HG02763 (cell line): ENCODE measurements at regions not wholly inside any gene's neighbourhood (a gene's known extent, or its start where the extent isn't known, plus 50 kb on each side); places are given as distances from the start of the nearest gene placed in this dataset.

ENCODE experiments used
- ATAC-seq: cut with Tn5 transposase; IDR thresholded peaks from one replicate; pipeline ENCODE4 v1.9.1; 2021; ENCODE audit warnings: mild to moderate bottlenecking, moderate library complexity; ENCODE audit not compliant: unreplicated experiment

DNA sequence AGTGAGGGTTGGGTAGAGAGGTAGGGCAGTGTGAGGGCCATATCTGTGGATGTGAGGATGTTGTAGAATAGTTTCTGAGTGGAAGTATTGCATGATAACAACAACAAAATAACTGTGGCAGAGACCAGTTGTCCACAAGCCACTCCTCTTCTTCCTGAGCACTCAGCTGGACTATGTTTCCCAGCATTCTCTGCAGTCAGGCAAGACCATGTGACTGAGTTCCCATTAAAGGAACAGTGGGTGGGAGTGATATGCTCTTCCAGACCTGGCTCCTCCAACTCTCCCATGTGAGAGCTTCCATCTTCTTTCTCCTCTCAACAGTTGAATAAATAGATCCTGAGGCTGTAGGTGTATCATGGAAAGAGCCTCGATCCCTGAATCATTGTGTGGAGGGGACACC, 272.4 kb downstream of the CBLN1 start:
- ATAC-seq, result no peak

DNA sequence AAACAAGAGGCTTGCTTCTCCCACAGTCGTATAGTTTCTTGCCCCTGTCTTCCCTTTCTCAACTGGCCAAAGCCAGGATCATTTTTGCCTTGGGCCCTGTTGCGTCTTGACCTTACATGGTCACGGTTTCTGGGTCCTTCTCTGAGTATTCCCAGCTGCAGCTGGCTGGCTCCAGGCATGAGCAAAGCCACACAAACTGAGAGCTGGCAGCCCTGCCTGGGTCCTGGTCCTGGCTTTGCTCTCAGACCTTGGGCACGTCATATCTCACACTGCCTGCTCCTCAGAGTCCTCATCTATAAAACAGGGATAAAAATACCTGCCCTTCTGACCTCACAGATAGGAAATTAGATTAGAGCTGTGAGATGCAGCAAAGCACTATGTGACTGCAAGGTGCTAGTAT, 277.6 kb downstream of the CBLN1 start:
- no peak for ATAC-seq

DNA sequence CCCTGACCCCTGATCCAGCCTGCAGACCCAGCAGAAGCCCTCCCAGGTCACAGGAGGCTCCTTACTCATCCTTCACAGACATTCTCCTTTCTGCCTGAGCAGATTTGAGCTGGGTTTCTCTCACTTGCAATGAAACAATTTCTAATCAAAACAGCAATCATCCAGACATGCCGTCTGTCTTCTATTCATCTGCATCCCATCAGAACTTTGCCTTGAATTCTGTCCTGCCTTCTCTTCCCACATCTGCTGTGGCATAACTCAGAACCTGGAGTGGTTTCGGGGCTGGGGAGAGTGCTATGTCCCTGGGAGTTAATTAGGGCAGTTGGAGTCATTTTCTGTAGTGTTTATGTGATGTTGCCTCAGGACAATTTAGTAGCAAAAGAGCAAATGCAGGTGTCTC, 278.6 kb downstream of the CBLN1 start:
- no peak for ATAC-seq

DNA sequence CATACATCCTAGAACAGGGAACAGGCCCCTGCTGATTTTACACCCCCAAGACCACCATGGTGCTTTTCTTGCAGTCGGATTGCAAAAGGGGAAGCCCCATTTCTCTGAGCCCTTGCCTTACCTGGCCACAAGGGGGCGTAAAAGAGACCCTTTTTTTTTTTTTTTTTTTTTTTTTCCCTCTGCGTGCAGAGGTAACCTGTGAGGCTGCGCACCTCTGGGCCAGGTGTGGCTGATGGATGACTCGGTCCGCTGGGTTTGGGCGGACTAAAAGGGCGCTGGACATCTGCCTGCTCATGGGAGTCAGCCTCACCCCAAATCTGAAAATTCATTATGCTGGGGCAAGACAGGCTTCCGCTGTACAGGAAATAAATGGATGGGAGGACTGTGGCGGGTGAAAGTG, 281.0 kb downstream of the CBLN1 start:
- ATAC-seq, result no peak

DNA sequence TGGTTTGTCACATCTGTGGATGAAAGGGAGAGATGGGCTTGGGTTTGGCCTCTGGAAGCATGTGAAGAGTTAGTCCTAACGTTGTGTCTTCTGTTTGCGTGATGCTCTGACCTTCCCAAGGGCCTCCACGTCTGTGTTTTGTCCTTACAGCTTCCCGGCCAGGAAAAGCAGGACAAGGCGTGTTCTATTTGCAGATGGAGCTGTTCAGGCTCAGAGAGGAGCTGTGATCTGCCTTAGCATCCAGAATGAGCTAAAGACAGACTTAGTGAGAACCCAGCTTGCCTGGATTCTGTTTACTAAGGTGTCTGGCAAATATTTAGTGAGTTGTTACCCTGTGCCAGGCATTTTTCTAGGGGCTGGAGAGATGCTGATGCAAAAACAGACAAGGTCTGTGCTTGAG, 282.1 kb downstream of the CBLN1 start:
- ATAC-seq, result no peak

DNA sequence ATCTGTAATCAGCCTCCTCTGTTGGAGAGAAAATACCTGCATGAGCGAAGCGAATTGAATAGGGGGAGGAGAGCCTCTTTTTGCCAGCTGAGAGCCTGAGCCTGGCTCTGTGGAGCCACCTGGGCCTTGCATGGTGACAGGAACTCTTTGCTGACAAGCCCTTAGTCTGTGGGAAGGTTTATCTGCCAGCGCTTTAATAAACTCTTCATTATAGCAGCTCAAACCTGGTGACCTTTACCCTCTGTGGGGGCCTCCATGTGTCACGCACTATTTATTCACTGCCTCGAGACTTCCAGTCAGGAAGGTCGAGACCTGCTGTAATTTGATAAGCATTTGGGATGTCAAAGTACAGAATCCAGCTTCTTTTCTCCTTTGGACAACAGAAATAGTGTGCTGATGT, 282.6 kb downstream of the CBLN1 start:
- ATAC-seq, result no peak

DNA sequence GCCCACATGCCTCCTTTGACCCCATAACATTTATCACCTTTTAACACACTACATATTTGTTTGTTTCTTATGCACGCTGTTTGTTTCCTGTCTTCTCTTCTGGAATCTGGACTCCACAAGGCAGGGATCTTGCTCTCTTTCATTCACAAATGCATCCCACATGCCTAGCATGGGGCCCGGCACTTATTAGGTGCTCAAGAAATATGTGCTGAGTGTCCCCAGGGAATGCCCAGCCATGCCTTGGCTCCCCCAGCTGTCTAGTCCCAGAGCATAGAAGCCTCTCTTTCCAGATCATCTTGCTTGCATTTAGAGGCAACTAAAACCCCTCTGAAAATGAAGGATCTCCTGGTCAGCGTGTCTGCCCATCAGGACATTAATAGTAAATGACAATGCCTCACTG, 283.7 kb downstream of the CBLN1 start:
- ATAC-seq, result no peak

DNA sequence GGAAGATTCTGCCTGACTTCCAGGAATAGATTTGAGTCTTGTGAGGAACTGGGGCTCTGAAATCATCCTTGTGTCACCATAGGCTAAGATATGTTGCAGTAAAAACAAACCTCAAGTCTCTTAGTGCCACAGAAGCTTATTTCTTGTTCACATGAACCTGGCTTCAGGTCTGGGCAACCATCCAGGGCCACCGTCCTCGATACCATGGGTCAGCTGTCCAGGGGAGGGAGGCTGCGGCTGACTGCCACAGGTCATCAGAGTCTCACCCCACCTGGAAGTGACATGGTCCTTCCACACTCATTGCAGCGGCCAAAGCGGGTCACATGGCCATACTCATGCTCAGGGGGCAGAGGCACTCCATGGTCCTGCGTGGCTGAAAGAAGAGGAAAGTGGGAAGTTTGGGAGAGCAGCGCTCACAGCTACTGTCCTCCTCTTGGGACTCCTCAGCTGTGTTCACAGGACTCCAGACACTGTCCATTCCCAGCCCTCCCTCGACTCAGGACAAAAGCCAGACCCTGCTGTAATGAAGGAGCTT, 284.5 kb downstream of the CBLN1 start:
- ATAC-seq, result no peak

DNA sequence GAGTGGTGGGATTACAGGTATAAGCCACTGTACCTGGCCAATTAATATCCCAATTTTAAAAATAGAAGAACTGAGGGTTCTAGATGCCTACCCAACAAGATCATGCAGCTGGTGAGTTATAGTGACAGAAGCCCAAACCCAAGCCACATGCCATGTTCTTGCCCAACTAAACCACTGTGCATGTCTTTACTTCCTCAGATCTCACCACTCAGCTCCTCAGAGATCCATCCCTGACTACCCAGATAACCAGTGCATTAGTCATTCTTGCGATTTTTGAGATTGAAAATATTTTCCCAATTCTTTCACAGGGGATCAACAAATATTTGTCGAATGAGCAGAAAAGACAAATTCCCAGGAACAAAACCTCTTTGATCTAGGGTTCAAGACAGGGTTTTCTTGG, 303.1 kb downstream of the CBLN1 start:
- no peak for ATAC-seq

DNA sequence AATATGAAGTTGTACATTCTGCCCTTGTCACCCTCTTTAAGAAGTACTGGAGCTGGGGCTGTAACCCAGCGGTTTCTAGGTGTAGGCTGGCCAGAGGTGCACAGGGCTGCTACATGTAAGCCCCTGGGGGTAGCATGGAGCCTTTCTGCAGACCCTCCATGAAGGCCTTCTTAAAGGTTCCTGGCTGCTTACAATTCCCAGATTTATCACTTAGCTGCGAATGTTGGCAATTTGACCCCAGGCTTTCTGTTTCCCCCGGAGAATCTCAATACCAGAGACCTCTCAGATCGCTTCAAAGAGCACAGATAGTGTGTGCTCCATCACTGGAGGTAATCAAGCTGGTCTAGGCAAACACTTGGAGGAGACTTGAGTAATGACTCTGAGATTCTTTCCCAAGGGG, 309.4 kb downstream of the CBLN1 start:
- no peak for ATAC-seq

DNA sequence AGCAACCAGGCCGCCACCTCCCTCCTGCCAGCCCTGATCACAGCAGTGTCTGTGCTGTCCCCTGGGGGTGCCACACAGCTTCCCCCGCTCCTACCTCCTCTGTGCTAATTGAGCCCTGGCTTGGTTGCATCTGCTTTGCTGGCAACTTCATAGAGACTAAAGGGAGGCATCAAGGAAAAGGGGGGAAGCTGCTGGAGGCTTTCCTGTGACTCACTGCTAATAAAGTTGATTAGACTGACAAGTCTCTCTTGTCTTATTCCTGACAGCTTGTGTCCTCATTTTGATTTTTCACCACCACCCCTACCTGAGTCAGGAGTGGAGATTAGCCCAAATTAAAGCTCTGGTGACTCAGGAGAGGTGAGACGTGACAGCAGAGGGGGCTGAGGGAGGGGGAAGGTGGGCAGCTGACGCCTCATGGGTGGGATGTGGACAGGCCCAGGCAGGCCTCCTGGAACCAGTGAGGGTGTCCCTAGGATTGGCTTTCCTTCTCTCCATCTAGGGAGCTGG, 310.0 kb downstream of the CBLN1 start:
- no peak for ATAC-seq

DNA sequence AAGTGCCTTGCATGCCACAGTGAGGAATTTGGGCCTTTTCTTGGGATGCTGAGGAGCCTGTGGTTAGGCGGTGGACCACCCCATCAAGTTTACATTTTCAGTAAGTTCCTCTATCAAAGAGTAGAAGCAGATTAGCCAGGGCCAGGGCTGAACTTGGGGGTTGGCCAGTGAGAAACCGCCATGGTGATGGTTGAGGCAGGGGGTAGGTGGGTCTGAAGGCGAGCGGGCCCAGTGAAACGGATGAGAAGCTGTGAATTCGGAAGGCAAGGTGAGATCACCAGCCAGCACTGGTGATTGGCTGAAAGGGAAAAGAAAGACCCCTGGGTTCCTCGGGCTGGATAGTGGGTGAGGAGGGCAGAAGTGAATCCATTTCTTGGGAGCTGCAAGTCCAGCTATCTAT, 311.4 kb downstream of the CBLN1 start:
- ATAC-seq, result no peak

DNA sequence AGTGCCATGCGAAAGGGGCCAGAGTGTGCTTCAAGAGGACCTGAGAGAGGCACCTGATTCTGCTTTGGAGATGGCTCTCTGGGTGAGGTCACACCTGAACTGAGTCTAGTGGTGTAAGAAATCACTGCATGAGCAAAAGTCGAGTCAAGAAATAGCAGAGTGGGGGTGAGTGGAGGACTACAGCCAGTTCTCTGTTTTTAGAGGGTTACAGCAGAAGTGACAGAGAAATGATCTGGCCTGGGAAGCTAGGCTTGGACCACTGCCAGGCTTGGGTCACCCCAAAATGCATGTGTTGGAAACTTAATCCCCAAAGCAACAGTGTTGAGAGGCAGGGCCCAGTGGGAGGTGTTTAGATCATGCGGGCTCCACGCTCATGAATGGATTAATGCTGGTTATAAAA, 312.0 kb downstream of the CBLN1 start:
- ATAC-seq, result no peak

DNA sequence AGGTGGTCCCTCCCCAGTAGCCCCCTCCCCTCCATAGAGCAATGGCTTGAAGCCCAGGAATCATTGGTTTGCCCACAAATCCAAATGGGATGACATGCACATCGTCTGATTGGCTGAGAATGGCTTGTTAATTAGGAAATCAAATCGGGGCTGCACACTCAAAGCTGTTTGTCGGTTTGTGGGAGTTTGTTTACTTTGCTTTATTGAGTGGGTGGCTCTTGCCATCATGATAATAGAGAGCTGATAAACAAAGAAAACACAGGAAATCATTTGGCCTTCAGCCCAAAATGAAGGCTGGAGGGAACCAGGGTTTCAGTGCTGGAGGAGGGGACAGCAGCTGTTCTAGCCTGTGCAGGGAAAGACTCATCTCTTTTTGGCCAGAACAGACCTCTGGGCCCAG, 316.3 kb downstream of the CBLN1 start:
- no peak for ATAC-seq

DNA sequence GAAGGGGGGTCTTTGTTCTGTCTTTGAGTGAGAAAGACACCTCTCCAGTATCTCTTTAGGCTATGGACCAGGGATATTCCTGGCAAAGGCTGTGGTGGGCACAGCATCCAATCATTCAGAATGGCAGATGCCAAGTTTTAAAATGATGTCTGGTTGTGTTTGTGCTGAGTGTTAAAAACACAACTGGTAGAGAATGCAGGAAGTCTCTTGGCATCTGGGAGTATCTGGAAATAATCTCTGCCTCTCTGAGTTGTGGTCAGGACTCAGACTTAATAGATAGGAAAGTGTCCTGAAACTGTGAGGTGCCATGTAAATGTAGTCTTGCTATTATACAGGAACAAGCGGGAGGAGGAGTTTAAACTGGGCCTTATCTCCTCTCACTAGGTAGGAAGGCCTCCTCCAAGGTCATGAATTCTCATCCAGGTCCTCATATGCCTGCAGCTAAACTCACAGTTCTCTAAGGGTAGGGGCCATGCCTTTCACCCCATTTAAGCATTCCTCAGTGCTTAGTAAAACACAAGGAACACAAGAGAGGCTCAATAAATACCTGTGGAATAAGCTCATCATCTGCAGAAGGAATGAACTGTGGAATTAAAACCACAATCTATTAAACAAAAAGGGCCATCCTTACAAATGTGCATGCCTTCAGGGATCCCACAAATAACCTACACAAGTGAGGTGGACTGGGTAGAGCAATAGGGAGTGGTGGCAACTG, 317.6 kb downstream of the CBLN1 start:
- no peak for ATAC-seq

DNA sequence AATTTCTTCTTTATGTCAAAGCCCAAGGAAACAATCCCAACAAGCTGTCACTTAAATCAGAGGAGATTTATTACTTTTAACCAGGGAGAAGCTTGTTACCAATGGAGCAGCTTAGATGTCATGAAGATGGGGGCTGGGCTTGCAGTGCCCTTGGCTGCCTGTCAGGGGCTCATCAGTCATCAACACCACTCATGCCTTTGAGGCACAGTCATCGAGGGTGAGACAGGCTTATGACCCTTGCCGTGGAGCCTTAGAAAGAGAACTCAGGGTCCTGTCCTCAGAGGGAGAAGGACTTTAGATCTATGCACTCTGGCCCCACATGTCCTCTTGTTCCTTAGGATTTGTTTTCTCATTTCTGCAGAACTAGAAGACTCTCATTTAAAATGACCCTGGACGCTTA, 318.3 kb downstream of the CBLN1 start:
- ATAC-seq, result no peak

DNA sequence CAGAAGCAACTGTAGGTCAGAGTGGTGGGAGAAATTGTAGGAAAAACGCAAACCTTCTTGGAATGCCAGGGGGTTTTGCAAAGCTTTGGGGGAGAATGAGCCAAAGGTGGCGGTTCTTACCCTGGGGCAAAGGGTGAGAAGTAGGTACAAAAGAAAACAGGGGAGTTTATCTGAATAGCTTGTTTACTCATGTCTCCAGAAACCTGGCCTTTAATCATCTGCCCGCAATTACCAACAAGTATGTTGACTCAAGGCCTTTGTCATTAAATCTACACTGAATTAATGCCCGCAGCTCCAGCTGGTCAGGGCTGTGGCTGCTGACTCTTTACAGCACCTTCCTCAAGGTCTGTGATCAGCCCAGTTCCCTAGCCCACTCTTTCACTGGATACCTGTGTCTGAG, 320.1 kb downstream of the CBLN1 start:
- ATAC-seq, result no peak

DNA sequence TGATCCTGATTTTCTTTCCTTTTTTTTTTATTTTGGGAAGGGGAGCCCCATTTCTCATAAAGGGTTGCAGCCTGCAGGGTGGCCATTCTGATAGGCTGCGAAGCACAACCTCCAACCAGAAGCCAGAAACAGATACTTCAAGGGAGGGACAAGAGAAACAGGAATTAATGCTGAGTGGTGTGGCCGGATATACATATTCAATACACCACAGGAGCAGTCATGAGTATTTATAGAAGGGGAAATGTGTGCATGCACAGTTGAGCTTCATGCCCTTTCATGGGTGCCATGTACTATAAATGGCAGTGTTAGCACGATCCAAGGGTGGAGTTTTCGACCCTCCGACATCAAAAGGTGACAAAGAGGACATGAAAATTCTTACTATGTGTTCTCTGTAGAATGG, 320.8 kb downstream of the CBLN1 start:
- ATAC-seq, result no peak

DNA sequence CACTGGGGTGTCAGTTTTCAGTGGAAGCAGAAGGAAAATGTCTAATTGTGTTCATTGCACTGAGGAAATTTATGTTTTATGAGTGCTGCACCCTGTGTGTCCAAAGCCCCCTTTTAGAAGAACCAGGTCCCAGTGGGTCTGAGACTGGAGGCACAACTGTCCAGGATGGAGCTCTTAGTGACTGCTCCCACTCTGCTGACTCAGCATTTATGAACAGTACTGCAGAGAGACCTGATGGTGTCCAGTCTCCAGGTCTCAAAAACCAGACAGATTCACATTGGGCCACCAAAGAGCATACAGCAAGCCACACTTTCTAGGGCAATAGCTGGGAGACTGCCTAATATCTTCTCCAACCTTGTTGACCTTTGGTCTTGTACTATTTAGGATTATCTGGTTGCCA, 321.9 kb downstream of the CBLN1 start:
- ATAC-seq, result no peak

DNA sequence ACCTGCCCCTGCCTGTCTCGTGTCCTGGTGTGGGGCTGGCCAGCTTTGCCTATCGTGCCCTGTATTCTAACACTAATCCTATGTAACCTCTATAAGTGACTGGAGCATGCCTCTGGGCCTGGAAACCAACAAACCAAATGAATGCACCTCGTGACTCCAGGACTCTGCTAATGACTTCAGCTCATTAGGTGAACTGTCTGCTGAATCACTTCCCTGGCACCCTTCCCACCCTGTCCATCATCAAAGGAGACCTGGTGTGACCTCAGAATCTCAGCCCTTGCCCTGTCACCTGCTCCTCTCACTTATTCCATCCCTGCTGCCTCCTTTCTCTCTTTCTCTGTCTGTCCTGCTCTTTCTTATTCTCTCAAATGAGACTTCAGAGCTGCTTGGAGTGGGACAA, 322.4 kb downstream of the CBLN1 start:
- ATAC-seq, result no peak

DNA sequence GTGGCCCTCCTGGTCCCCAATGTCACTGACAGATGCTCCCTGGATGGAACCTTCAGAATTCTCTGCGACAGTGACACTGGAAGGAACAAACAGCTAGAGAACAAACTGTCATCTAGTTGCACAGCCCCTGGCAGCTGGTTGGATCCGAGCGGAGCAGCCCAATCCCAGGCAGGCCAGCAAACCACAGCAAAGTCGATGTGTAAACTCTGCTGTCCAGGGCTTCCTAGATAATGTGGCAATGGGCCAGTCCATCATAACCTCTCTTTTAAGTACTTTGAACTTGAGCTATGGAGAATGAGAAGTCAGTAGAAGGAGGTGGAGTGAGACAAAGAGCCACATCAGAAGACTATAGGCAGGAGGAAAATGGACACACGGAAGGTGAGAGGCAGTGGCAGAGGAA, 323.0 kb downstream of the CBLN1 start:
- no peak for ATAC-seq

DNA sequence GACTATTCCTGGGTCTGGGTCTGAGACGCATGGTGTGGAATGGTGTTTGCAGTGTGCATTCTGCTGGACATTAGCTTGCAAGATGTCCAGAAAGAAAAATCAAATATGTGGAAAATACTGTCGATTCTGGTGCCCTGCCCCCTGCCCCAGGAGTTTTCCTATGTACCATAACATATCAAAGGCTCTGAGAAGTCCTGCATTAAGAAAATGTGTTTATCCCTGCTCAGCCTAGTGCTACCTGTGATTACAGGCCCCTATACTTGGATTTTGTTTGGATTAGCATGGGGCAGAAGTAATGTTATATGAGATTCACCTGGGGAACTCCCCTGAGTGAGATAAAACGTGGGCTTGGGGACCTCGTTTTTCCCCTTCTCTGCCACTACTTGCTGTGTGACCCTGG, 325.0 kb downstream of the CBLN1 start:
- no peak for ATAC-seq

DNA sequence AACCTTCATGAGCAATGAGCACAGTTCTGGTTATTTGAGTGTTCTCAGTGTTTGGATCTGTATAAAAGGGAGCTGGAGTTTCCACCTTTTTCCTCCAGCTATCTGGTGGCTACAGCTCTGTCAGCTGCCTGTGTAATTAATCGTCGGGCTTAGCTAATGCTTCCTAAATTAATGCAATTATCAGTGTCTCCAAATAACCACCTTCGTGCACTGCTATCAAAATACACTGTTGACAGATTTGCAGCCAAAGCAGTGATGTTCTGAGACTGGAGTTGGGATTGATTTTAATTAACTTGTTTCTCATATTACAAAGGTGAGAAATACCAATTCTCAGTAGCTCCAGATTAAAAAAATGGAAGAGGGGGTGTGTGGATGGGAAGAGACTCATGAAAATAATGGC, 325.8 kb downstream of the CBLN1 start:
- ATAC-seq, result no peak
